HG03354 (cell line): ENCODE measurements at regions not wholly inside any gene's neighbourhood (a gene's known extent, or its start where the extent isn't known, plus 50 kb on each side); places are given as distances from the start of the nearest gene placed in this dataset.
"Not testable (repeated sequence)": the region's sequence is repeated elsewhere in the genome, so short reads cannot be mapped to it uniquely, and the experiment has no call there.

Experiments
- ATAC-seq: cut with Tn5 transposase; IDR thresholded peaks from one replicate; pipeline ENCODE4 v1.9.1; 2021; ENCODE audit warnings: mild to moderate bottlenecking; ENCODE audit not compliant: unreplicated experiment, poor library complexity, severe bottlenecking

GRCh38 chr10:108385963-108386362, 1221.5 kb upstream of the SORCS1 start:
- no peak for ATAC-seq

- ATAC-seq: no peak
Observed at GRCh38 chr10:108384378-108384777, 1219.9 kb upstream of the SORCS1 start.

- no peak for ATAC-seq
Observed at GRCh38 chr10:108378779-108379178, 1214.3 kb upstream of the SORCS1 start.

GRCh38 chr10:108375691-108376090, 1211.2 kb upstream of the SORCS1 start:
- no peak for ATAC-seq

- ATAC-seq: no peak
Observed at GRCh38 chr10:108374991-108375390, 1210.5 kb upstream of the SORCS1 start.

- ATAC-seq: no peak
Observed at GRCh38 chr10:108365541-108365940, 1201.0 kb upstream of the SORCS1 start.

- no peak for ATAC-seq
Observed at GRCh38 chr10:108363576-108363975, 1199.1 kb upstream of the SORCS1 start.

GRCh38 chr10:108362961-108363360, 1198.5 kb upstream of the SORCS1 start:
- ATAC-seq: no peak

GRCh38 chr10:108362296-108362695, 1197.8 kb upstream of the SORCS1 start:
- no peak for ATAC-seq

GRCh38 chr10:108360187-108360586, 1195.7 kb upstream of the SORCS1 start:
- ATAC-seq: no peak

GRCh38 chr10:108358912-108359311, 1194.4 kb upstream of the SORCS1 start:
- peak; percentile 71 for ATAC-seq

GRCh38 chr10:108352771-108353170, 1188.3 kb upstream of the SORCS1 start:
- no peak for ATAC-seq

- ATAC-seq: no peak
Observed at GRCh38 chr10:108348215-108348614, 1183.7 kb upstream of the SORCS1 start.

- ATAC-seq: no peak
Observed at GRCh38 chr10:108346066-108346465, 1181.6 kb upstream of the SORCS1 start.

- ATAC-seq: no peak
Observed at GRCh38 chr10:108338146-108338545, 1173.6 kb upstream of the SORCS1 start.

- no peak for ATAC-seq
Observed at GRCh38 chr10:108336836-108337235, 1172.3 kb upstream of the SORCS1 start.

GRCh38 chr10:108327706-108328105, 1163.2 kb upstream of the SORCS1 start:
- no peak for ATAC-seq

GRCh38 chr10:108323274-108323798, 1158.8 kb upstream of the SORCS1 start:
- no peak for ATAC-seq

GRCh38 chr10:108319434-108320222, 1155.1 kb upstream of the SORCS1 start:
- no peak for ATAC-seq

GRCh38 chr10:108315636-108316035, 1151.1 kb upstream of the SORCS1 start:
- not testable (repeated sequence) for ATAC-seq

- no peak for ATAC-seq
Observed at GRCh38 chr10:108307925-108308312, 1143.4 kb upstream of the SORCS1 start.
